A172 (cell line): ENCODE measurements at regions not wholly inside any gene's neighbourhood (a gene's known extent, or its start where the extent isn't known, plus 50 kb on each side); places are given as distances from the start of the nearest gene placed in this dataset.
"Not testable (repeated sequence)": the region's sequence is repeated elsewhere in the genome, so short reads cannot be mapped to it uniquely, and the experiment has no call there.

Source experiments
- DNase-seq: peaks from one replicate; pipeline ENCODE4 v3.0.0-alpha.2; 2015; ENCODE audit warnings: low spot score

DNA sequence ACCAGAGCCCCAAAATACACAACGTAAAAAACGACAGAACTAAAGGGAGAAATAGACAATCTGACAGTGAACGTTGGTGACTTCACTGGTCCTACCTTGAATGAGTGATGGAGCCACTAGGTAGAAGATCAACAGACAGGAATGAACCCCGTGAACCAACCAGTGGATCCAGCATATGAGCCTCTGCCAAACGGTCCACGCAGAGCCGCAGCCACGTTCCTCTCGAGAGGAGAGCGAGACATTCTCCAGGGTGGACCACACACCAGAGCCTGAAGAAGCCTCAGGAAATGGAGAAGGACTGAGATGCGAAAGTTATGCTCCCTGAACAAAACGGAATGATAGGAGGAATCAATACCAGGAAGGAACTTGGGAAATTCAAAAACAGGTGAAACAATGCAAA is 178.4 kb downstream of the RTP5 start:
- no peak for DNase-seq

DNA sequence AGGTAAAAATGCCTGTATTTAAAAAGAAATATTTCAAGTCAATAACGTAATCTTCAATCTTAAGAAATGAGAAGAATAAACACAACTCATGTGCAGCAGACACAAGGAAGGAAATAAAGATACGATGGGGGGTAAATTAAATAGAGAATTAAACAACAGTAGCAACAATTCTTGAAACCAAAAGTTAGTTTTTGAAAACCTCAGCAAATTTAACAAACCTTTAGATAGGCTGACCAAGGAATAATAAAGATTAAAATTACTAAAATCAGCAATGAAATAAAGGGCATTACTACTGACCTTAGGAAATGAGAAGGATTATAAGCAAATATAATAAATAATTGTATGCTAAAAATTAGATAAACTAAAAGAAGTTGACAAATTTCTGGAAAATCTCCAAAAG is 178.9 kb downstream of the RTP5 start:
- no peak for DNase-seq

DNA sequence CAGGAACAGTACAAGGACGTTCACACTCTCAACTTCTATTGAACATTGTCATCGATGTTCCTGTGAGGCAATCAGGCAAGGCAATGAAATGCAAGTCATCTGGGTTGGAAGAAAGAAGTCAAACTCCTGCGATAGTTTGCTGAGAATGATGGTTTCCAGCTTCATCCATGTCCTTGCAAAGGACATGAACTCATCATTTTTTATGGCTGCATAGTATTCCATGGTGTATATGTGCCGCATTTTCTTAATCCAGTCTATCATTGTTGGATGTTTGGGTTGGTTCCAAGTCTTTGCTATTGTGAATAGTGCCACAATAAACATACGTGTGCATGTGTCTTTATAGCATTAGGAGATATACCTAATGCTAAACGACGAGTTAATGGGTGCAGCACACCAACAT is 180.0 kb downstream of the RTP5 start:
- not testable (repeated sequence) for DNase-seq

DNA sequence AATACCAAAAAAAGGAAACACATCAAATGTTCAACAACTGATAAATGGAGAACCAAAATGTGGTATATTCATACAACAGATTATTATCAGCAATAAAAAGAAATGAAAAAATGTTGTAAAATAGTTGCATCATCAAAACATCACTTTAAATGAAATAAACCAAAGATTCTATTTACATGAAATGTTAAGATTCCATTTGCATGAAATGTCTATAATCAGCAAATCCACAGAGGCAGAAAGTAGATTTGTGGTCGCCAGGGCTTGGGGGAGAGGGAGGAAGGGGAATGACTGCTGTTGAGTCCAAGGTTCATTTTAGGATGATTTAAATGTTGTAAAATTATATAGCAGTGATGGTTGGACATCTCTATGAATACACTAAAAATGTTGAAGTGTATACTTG is 181.9 kb downstream of the RTP5 start:
- no peak for DNase-seq

DNA sequence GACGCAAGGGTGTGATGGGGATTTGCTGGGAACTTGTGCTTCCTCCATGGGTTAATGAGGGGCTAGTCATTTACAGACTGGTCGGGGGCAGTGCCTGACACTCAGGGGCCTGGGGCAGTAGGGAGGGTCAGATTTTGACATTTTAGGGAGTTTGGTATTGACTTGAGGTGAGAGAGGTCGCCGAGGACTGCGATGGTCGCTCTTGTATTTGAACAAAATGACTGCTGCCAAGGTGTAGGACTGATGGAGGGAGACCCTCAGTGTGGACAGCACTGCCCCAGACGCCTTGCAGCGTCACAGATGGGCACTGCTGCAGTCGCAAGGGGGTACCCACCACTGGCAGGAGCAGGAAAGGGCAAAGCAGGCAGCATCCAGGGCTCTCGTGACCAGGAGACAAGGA is 182.9 kb downstream of the RTP5 start:
- no peak for DNase-seq

DNA sequence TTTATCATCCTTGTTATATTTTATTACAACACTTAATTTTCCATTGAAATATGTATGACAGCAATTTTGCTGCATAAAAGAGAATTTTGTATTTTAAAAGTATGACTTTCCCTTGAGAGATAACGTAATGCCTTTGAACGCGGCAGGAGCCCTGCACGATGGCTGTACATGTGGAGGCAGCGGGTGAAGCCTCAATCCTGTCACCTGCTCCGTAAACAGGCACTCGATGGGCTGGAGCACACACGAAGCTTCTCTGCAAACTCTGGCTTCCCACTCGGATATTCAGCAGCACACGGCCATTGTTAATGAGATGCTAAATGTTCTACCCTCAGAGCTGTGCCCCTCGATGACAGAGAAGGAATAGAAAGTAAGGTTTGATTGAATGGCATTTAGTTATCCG is 184.4 kb downstream of the RTP5 start:
- DNase-seq = no peak

DNA sequence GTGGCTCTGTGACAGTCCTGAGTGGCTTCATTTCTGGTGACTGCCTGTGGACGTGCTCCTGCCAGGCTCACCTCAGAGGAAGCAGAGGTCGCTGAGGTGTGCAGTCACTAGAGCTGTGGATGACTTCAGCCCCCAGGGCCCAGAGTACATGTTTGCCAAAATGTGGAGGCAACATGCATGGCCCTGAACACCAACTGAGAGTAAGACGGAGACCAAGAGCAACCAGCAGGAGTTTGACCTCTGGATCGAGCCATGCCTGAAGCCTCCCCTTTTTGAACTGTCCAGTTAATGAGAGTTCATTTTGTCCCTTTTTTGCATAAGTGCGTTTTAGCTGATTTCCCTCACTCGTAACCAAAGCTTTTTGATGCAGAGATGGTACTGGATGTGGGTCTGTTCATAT is 184.9 kb downstream of the RTP5 start:
- DNase-seq = no peak

DNA sequence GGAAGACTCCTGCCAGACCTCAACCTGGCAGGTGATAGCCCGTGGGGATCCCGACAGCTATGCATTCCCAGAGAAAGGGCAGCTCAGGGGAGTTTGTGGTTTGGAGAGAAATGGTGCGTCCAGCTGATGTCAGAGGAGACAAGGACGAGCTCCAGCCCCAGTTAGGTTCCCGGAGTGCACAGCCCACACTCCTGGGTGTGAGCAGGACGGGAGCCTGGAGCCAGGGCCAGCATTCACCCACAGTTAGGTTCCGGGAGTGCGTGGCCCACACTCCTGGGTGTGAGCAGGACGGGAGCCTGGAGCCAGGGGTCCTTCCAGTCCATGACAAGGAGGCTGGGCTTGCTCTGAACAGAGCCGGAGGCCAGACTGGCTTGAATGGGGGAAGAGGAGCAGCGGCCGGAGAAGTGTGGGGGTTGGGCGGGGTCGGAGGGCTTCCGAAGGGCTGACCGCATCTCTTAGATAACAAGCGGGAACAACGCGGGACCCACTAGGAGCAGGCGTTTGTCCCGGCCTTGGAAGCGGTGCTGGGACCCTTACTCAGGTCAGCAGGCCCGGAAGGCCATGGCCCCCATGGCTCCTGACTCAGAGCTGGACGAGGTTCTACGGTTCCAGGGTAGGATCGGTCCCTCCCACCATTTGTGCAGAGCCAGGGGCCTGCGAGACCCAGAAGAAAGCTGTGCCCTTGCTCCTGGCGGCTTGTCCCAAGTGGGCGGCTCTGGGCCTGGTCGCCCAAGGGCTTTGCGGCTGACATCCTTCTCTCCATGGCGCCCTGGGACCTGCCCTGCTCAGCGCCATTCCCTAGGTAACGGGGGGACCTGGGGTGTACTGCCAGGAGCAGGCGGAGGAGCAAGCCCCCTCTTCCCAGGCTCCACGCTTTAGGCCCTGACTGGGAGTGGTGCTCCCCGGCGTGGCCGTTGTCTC is 185.6 kb downstream of the RTP5 start:
- DNase-seq = no peak

DNA sequence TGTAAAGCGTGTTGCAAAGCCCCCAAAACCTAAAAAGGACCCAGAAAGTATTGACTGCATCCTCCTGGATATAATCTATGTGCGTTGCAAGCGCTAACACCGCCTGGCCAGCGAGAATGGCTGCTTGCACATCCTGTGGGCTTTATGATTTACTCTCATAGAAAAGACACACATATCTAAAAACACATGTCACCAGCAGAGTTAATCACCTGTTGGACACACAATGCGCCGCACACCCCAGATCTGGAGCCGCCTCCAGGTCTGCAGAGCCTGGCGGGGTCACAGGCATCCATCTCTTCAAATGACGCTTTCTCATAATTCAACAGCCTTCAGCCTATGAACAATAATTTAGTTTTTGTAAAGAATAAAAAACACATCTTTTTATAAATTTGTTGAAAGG is 186.5 kb downstream of the RTP5 start:
- DNase-seq = no peak

DNA sequence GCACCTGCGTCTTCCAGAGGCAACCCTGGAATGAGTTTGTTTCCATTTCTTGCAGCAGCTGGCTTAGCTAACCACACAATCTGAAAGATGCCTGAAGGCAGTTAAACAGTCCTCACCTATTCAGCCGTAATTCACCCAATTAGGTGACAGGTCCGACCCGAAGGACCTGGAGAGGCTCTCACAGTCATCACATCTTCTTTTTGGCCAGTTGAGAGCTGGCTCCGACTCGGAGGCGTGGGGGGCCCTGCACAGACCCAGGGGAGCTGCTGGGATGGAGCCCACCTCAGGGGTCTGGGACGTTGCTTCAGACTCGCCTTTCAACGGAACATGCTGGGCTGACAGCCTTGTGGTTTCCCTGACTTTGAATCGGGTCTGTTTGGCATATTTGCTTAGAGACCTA is 187.3 kb downstream of the RTP5 start:
- no peak for DNase-seq

DNA sequence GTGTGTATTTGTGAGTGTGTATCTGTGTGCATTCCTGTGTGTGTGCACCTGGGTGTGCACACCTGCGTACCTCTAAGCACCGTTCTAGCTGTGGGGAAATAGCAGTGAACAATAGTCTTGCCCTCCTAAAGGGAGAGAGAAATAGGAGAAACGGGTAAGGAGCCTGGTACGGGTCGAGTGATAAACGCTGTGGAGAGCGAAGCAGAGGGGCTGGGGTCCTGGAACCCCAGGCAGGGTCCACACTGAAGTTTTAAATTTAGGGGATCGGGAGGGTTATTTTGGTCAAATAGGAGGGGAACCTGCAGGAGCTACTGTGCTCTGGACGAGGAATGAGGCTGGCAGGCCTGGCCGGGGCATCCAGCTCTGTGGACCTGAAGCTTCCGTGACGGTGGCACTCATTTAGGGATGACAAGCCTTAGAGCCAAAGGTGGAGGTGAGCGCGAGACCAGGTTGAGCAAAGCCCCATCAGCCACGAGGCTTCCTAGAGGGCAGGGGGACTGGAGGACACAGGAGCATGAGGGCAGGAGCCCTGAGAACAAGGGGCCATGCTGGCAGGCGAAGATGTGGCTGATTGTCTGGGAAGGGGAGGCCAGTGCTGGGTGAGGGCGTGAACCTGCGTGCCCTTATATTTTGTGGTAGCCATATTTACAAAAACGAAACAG is 188.0 kb downstream of the RTP5 start:
- no peak for DNase-seq

DNA sequence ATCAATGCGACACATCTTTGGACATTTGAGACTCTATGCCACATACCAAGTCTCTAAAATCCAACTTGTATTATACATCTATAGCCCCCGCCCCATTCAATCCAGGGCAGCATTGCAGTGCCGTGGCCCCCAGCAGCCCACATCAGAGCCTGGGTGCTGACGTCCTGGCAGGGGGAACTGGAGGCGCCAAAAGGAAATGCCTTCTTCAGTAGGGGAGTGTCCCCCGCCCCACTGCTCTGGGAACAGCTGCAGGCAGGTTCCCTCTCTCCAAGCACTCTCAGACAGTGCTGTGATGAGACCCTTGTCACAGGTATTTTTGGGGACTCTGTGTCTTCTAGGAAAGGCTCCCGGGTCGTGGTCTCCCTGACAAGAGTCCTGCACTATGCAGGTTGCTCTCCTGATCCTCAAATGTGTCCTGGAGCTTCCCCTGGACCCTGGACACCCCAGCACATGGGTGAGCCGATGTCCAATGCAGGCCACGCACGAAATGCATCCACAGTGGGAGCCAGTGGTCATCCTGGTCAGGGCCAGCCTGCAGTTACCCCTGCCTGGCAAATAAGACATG is 188.7 kb downstream of the RTP5 start:
- DNase-seq = no peak

DNA sequence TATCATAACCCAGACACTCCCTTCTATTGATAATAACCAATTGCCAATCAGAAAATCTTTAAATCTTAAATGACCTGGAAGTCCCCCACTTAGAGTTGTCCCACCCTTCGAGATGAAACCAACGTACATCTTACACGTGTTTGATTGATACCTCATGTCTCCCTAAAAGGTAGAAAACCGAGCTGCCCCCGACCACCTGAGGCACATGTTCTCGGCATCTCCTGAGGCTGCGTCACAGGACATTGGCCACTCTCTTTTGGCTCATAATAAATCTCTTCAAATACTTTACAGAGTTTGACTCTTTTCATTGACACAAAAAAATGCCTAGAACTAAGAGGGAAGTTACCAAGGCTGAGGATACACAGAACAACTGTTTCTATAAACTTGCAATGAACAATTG is 190.0 kb downstream of the RTP5 start:
- no peak for DNase-seq

DNA sequence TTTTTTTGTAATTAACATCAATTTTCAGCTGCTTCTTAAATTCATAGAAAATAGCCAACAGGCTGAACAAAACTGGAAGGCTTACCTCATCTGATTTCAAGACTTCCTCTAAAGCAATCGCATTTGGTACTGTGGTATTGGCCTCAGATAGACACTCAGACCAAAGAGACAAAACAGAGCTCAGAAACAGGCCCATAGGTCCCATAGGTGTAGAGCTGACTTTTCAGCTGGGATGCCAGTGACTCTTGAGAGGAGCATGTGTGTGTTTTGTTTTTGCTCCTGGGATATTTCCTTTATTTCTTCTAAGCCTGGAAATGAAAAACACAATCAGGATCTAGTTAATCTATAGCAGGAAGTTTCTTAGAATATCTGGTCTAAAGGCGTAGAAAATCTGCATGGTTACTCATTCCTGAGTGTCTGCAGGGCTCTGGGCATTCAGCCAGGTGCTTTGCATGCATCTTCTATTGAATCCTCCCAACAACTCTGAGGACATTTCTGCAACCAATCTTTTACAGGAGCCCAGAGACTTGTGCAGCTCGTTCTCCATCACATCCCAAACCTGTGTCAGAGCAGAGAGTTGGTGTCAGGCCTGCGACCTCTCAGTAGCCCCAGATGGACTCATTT is 190.8 kb downstream of the RTP5 start:
- peak; percentile 46 for DNase-seq

DNA sequence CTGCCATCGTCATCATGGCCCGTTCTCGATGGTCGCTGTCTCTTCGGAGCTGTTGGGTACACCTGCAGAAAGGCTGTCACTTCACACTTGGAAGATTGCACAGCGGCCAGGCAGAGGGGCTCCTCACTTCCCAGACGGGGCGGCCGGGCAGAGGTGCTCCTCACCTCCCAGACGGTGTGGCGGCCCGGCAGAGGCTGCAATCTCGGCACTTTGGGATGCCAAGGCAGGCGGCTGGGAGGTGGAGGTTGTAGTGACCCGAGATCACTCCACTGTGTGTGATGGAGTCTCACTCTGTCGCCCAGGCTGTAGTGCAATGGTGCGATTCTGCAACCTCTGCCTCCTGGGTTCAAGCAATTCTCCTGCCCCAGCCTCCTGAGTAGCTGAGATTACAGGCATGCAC is 192.4 kb downstream of the RTP5 start:
- not testable (repeated sequence) for DNase-seq

DNA sequence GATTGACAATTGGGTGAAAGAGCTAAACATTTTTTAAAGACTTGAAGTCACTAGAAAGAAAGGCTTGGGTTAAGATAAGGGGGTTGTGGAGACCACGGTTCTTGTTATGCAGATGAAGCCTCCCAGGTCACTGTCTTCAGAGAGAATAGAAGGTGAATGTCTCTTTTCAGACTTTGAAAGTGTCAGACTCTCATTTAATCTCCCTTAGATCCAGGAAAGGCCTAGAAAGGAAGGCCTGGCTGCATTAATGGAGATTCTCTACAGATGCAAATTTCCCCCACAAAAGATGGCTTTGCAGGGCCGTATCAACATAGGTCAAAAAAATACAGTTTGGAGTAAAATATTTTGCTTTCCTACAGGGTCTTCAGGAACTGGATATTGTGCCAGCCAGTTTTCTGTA is 193.9 kb downstream of the RTP5 start:
- no peak for DNase-seq

DNA sequence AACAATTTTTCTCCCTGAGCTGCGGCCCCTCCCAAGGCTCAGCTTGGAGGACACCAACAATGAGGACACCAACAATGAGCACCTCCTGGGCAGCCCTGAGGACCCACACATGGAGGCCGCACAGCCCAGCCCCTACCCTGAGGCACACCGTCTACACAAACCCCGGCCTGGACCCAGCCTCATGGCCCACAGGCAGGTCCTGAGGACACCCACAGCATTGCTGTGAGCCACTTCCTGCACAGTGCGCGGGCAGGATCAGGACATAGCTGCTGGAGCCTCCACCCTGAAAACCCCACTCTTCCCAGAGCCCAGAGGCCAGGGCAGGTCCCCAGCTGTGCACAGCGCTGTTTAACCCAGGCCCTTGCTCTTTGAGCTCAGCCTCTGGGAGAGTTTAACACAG is 194.3 kb downstream of the RTP5 start:
- DNase-seq = peak; percentile 14

DNA sequence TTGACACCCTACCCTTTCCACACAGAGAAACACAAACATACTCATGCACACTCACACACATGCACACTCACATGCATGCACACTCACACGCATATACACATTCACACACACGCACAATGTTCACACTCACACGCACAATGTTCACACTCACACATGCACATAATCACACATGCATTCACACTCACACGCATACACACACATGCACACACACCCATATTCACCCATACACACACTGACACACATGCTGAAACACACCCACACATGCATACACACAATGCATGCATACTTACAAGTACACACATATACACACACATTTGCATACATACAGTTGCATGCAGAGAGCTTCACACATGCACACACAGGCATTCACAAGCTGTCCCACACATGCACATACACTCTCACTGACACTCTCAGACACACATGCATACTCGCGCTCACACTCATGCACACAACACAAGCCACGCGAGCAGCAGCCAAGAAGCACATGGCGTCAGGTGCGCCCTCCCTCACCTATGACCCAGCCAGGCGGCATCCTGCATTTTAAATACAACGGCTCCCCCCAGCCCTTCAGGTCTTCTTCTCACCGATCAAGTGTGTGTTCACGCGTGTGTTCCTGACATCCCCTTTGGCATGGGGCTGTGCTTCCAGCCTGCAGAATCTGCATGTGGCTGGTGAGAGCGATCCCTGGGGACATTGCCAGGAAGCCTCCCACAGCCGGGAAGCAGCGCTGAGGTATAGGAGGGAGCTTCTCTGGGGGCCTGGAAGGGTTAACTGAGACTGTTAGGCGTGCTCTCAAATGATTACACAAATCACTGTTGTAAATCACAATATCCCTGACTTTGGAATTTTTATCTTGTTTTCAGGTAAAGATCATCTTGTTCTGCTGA is 195.1 kb downstream of the RTP5 start:
- DNase-seq = no peak

DNA sequence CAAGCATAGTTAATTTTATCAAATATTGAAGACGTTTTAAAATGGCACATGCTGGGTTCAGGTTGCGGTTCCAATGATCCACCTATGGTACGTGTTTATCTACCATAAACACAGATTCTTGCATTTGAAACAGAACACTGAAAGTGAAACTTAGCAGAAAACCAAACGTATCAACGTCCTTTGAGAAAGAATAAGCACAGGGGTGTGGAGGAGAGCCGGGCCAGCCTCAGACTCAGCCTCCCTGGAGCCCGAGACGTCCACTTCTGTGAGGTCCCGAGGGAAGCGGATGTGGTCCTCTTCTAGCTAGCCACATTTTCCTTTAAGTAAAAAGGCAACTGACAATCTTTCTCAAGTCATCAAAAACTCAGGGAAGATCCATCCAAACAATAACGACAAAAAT is 195.9 kb downstream of the RTP5 start:
- no peak for DNase-seq

DNA sequence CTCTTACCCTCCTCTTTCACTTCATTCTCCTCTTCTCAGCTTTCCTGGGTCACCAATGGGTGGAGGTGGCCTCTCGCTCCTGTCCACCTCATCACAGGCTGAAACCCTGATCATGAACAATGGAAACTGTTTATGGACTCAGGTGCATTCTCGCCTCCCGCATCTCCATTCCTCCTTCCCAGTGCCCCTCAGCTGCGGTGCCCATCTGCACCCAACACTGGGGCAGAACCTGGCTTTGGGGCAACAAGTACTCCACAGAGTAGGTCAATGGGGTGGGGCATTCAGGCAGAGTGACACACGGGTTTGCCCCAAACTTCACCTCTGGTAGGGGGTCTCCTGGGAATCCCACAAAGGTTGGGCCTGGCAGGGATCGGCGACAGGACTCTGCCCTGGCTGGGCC is 199.5 kb downstream of the RTP5 start:
- DNase-seq = no peak

DNA sequence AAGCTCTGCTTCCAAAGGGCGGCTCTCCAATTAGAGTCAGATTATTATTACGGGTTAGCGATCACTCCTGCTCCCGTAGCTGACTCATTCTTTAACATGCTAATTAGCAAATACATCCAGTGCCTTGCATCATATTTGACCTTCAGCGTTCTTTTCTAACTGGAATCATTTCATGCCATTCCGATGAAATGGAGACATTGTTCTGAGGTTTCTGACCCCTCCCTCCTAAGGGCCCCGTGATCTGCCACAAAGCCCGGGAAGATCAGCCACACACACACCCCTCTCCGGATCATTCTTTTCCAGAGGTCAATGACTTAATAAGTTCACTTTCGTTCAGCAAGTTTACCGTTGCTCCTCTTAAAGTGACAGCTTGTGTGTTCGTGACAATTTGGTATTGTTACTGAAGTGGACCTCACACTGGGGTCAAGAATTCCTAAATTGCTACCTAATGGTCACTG is 200.4 kb downstream of the RTP5 start:
- DNase-seq = peak; percentile 50
